ENCODE measurements at regions not wholly inside any gene's neighbourhood (a gene's known extent, or its start where the extent isn't known, plus 50 kb on each side); places are given as distances from the start of the nearest gene placed in this dataset.

DNA sequence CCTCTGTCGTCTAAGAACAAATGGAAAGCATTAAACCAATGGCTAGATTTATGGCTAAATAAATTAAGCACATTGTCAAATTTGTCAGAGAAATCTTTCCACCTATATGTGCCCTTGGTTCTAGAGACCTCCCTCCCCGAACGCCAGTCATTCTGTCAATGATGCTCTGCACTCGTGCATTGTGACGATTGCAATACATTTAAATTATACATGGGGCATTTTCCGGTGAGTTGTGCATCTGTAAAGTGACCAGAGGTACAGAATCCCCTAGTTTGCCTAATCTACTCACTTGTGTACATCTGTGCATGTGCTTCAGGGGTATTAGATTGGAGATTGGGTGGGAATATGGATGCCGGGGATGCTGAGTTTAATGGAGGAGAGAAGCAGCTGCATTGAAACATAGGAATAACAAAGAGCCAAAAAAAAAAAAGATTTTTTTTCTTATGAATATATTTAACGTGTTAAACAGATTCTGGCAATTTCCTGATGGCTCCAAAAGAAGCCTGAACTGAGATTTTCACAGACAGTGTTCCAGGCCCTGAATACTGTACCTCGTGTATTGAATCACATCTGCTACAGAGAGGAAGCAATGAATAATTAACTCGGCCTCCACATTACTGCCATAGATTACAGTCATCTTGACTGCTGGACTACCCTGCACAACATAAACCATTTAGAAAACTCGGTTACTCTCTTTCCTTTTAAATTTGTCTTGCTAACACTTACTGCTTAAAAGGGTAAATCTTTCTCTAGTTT, 149.0 kb upstream of the C1orf87 start:
- no peaks in the 10 kb centered on the region for H3K9me3 ChIP-seq (ENCODE audit: insufficient read depth, low read length)

DNA sequence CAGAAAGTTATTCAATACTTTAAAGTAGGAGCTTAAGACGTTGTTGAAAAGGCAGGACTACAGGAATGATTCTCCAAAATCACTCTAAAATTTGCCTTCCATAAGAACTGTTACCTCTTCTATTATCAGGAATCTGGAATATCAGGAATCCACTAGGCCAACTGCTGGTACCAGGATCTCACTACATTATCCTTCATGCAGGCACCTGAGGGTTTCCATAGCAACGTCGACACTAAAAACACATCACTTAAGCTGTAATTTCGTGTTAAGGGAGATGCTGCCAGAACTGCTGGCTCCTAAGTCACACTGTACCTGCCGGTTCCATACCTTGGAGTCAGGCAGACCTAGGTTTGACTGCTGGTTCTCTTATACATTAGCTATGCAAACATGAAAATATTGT, 139.7 kb upstream of the C1orf87 start:
- no peaks in the 10 kb centered on the region for H3K36me3 ChIP-seq (ENCODE audit: low read length)
- H3K9me3 ChIP-seq (ENCODE audit: insufficient read depth, low read length), result no peaks in the 10 kb centered on the region
- no peaks in the 10 kb centered on the region for H3K79me2 ChIP-seq (ENCODE audit: insufficient read depth, low read length)
- H3K4me2 ChIP-seq (ENCODE audit: low read depth, low read length, poor library complexity, severe bottlenecking), result no peak overlapping the region
- H2AFZ ChIP-seq (ENCODE audit: low read depth, low read length, severe bottlenecking), result no peak overlapping the region
- no peaks in the 10 kb centered on the region for H3F3A ChIP-seq (ENCODE audit: insufficient read depth)
- no peak overlapping the region for H3K4me3 ChIP-seq (ENCODE audit: insufficient read depth, low read length, poor library complexity, severe bottlenecking)
- H3K9me2 ChIP-seq (replicated peaks; ENCODE audit: insufficient read depth, low read length), result no peaks in the 10 kb centered on the region
- no peak overlapping the region for H3K27ac ChIP-seq (ENCODE audit: low read depth, low read length)
- H3K9ac ChIP-seq (ENCODE audit: low read length), result no peak overlapping the region
- no peak for TF ChIP-seq EZH2phosphoT487 (conservative IDR thresholded peaks at IDR 0.05; ENCODE audit: low read length)
- TF ChIP-seq, protein P1, sequence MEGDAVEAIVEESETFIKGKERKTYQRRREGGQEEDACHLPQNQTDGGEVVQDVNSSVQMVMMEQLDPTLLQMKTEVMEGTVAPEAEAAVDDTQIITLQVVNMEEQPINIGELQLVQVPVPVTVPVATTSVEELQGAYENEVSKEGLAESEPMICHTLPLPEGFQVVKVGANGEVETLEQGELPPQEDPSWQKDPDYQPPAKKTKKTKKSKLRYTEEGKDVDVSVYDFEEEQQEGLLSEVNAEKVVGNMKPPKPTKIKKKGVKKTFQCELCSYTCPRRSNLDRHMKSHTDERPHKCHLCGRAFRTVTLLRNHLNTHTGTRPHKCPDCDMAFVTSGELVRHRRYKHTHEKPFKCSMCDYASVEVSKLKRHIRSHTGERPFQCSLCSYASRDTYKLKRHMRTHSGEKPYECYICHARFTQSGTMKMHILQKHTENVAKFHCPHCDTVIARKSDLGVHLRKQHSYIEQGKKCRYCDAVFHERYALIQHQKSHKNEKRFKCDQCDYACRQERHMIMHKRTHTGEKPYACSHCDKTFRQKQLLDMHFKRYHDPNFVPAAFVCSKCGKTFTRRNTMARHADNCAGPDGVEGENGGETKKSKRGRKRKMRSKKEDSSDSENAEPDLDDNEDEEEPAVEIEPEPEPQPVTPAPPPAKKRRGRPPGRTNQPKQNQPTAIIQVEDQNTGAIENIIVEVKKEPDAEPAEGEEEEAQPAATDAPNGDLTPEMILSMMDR (IDR thresholded peaks at IDR 0.05; ENCODE audit: insufficient read depth, low read length, poor library complexity, severe bottlenecking), result no peak
- no peaks in the 10 kb centered on the region for H3K27me3 ChIP-seq (ENCODE audit: low read length)
- H4K20me1 ChIP-seq (ENCODE audit: low read depth, low read length), result no peaks in the 10 kb centered on the region

More for the DNA sequence above, 149.0 kb upstream of the C1orf87 start:
- no peaks in the 10 kb centered on the region for H4K20me1 ChIP-seq (ENCODE audit: low read depth, low read length)
- H3K4me3 ChIP-seq (ENCODE audit: insufficient read depth, low read length, poor library complexity, severe bottlenecking), result no peak overlapping the region
- H3K79me2 ChIP-seq (ENCODE audit: insufficient read depth, low read length), result no peaks in the 10 kb centered on the region
- no peak overlapping the region for H2AFZ ChIP-seq (ENCODE audit: low read depth, low read length, severe bottlenecking)
- no peak overlapping the region for H3K27ac ChIP-seq (ENCODE audit: low read depth, low read length)
- H3K4me2 ChIP-seq (ENCODE audit: low read depth, low read length, poor library complexity, severe bottlenecking), result no peak overlapping the region
- no peaks in the 10 kb centered on the region for H3K36me3 ChIP-seq (ENCODE audit: low read length)
- H3K9ac ChIP-seq (ENCODE audit: low read length), result no peak overlapping the region
- H3K27me3 ChIP-seq (ENCODE audit: low read length), result no peaks in the 10 kb centered on the region
- H3F3A ChIP-seq (ENCODE audit: insufficient read depth), result no peaks in the 10 kb centered on the region
- TF ChIP-seq EZH2phosphoT487 (conservative IDR thresholded peaks at IDR 0.05; ENCODE audit: low read length), result no peak
- TF ChIP-seq, protein P1 (IDR thresholded peaks at IDR 0.05; ENCODE audit: insufficient read depth, low read length, poor library complexity, severe bottlenecking), result no peak
- no peaks in the 10 kb centered on the region for H3K9me2 ChIP-seq (replicated peaks; ENCODE audit: insufficient read depth, low read length)

DNA sequence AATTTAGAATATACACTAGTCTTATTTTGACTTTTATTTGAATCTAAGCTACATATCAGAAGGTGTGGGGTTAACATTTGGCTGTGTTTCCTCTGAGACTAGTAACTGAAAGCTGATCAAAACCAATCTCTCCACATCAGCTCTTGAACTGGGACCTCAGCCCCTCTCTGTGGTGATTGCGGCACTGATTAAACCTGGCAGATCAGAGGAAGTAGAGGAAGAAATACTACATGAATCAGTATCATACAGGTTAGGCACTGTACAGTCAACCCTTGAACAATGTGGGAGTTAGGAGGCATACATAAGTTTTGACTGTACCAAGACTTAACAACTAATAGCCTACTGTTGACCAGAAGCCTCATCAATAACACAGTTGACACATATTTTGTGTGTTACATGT, 122.5 kb upstream of the C1orf87 start:
- TF ChIP-seq EZH2phosphoT487 (conservative IDR thresholded peaks at IDR 0.05; ENCODE audit: low read length), result no peak
- TF ChIP-seq, protein P1 (IDR thresholded peaks at IDR 0.05; ENCODE audit: insufficient read depth, low read length, poor library complexity, severe bottlenecking), result no peak
- Histone ChIP-seq H3F3A (ENCODE audit: insufficient read depth) (no peaks in the 10 kb centered on the region), H4K20me1 (ENCODE audit: low read depth, low read length) (no peaks in the 10 kb centered on the region), H3K79me2 (ENCODE audit: insufficient read depth, low read length) (no peaks in the 10 kb centered on the region), H3K27me3 (ENCODE audit: low read length) (no peaks in the 10 kb centered on the region), H3K9ac (ENCODE audit: low read length) (no peak overlapping the region), H3K27ac (ENCODE audit: low read depth, low read length) (no peak overlapping the region), H3K4me3 (ENCODE audit: insufficient read depth, low read length, poor library complexity, severe bottlenecking) (no peak overlapping the region), H3K9me3 (ENCODE audit: insufficient read depth, low read length) (no peaks in the 10 kb centered on the region), H3K9me2 (replicated peaks; ENCODE audit: insufficient read depth, low read length) (no peaks in the 10 kb centered on the region), H3K36me3 (ENCODE audit: low read length) (no peaks in the 10 kb centered on the region), H2AFZ (ENCODE audit: low read depth, low read length, severe bottlenecking) (no peak overlapping the region), H3K4me2 (ENCODE audit: low read depth, low read length, poor library complexity, severe bottlenecking) (no peak overlapping the region)

Data from SU-DHL-6 (cell line).